ENCODE measurements at regions not wholly inside any gene's neighbourhood (a gene's known extent, or its start where the extent isn't known, plus 50 kb on each side); places are given as distances from the start of the nearest gene placed in this dataset.

DNA sequence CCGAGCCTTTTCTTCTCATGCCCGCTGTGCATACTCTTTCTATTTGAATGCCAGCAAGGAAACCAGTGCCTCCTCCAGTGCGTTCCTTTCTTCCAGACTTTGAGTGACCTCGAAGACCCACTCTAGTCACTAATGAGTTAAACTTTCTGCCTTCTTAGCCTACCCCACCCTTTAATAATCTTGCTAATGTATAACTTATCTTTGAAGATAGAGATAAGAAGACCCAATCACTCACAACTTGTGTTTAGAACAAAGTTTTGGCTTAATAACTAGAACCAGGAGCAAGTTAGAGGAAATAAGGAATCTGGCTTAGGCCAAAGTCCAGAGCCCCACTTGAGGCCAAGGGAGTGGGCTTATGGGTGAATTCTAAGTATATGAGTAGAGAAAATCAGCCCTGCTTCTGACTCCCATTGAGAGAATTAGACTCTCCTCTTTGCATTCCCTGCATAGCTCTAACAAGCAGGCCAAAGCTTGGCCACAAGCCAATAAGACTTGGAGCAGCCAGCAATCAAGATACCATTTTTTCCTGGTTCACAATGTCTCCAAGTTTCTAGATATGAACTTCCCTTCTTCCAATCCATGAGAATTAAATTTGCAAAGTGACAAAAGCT is 181.5 kb upstream of the PIK3R1 start:
- H4K20me1 ChIP-seq (ENCODE audit: control insufficient read depth, insufficient read depth, low read depth, low read length): no peaks in the 10 kb centered on the region
- H3K9me3 ChIP-seq (ENCODE audit: control insufficient read depth, insufficient read depth, low read length): no peaks in the 10 kb centered on the region
- no peaks in the 10 kb centered on the region for H3K79me2 ChIP-seq (ENCODE audit: control insufficient read depth, low read length)
- no peak overlapping the region for H3K4me2 ChIP-seq (ENCODE audit: low read length)
- no peaks in the 10 kb centered on the region for H3K36me3 ChIP-seq (ENCODE audit: control insufficient read depth, low read length)
- no peaks in the 10 kb centered on the region for H3K27me3 ChIP-seq (ENCODE audit: control insufficient read depth, low read length)
- no peak overlapping the region for H3K4me3 ChIP-seq (ENCODE audit: low read length)
- TF ChIP-seq, protein P1, sequence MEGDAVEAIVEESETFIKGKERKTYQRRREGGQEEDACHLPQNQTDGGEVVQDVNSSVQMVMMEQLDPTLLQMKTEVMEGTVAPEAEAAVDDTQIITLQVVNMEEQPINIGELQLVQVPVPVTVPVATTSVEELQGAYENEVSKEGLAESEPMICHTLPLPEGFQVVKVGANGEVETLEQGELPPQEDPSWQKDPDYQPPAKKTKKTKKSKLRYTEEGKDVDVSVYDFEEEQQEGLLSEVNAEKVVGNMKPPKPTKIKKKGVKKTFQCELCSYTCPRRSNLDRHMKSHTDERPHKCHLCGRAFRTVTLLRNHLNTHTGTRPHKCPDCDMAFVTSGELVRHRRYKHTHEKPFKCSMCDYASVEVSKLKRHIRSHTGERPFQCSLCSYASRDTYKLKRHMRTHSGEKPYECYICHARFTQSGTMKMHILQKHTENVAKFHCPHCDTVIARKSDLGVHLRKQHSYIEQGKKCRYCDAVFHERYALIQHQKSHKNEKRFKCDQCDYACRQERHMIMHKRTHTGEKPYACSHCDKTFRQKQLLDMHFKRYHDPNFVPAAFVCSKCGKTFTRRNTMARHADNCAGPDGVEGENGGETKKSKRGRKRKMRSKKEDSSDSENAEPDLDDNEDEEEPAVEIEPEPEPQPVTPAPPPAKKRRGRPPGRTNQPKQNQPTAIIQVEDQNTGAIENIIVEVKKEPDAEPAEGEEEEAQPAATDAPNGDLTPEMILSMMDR (IDR thresholded peaks at IDR 0.05; ENCODE audit: low read depth, low read length, poor library complexity, severe bottlenecking): no peak
- TF ChIP-seq EZH2phosphoT487 (IDR thresholded peaks at IDR 0.05; ENCODE audit: borderline replicate concordance, low read length): no peak
- no peaks in the 10 kb centered on the region for H3F3A ChIP-seq (ENCODE audit: control insufficient read depth, insufficient read depth)
- no peaks in the 10 kb centered on the region for H3K9me2 ChIP-seq (replicated peaks; ENCODE audit: control insufficient read depth, low read length)
- H3K27ac ChIP-seq (ENCODE audit: low read depth, low read length): no peak overlapping the region
- H3K4me1 ChIP-seq (ENCODE audit: control insufficient read depth, low read length): no peaks in the 10 kb centered on the region

- TF ChIP-seq, protein P1 (IDR thresholded peaks at IDR 0.05; ENCODE audit: low read depth, low read length, poor library complexity, severe bottlenecking): no peak
- TF ChIP-seq EZH2phosphoT487 (IDR thresholded peaks at IDR 0.05; ENCODE audit: borderline replicate concordance, low read length): no peak
Observed at GRCh38 chr5:68033029-68033428, 182.5 kb upstream of the PIK3R1 start.

DNA sequence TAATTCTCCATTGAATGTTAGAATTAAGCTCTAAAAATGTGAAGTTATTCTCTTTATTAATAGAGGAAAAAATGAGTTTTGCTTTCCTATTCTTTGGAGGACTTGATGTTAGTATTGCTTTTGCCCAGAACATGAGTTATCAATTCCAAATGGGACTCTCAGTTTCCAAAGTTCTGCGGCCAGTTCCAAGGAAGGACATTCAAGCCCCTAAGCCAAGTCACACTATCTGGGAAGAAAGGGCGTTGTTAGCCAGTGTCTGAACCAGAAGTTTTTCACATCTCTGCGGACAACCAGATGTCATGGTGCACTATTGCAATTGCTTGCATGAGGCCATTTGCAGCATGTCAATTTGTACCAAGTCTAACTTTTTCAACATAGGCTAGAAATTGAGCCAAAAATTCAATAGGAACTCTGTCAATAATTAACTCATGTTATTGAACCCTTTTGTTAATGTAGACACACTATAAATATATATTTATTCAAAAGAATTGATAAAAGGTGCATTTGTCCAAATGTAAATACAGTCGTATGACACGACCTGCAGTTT is 183.3 kb upstream of the PIK3R1 start:
- no peak overlapping the region for H3K4me3 ChIP-seq (ENCODE audit: low read length)
- no peaks in the 10 kb centered on the region for H3K79me2 ChIP-seq (ENCODE audit: control insufficient read depth, low read length)
- no peak overlapping the region for H3K27ac ChIP-seq (ENCODE audit: low read depth, low read length)
- no peak for TF ChIP-seq EZH2phosphoT487 (IDR thresholded peaks at IDR 0.05; ENCODE audit: borderline replicate concordance, low read length)
- TF ChIP-seq, protein P1 (IDR thresholded peaks at IDR 0.05; ENCODE audit: low read depth, low read length, poor library complexity, severe bottlenecking): no peak
- no peaks in the 10 kb centered on the region for H3K9me3 ChIP-seq (ENCODE audit: control insufficient read depth, insufficient read depth, low read length)
- no peaks in the 10 kb centered on the region for H3K4me1 ChIP-seq (ENCODE audit: control insufficient read depth, low read length)
- no peaks in the 10 kb centered on the region for H3K9me2 ChIP-seq (replicated peaks; ENCODE audit: control insufficient read depth, low read length)
- no peaks in the 10 kb centered on the region for H3K36me3 ChIP-seq (ENCODE audit: control insufficient read depth, low read length)
- H3K27me3 ChIP-seq (ENCODE audit: control insufficient read depth, low read length): no peaks in the 10 kb centered on the region
- no peak overlapping the region for H3K4me2 ChIP-seq (ENCODE audit: low read length)
- H3F3A ChIP-seq (ENCODE audit: control insufficient read depth, insufficient read depth): no peaks in the 10 kb centered on the region
- H4K20me1 ChIP-seq (ENCODE audit: control insufficient read depth, insufficient read depth, low read depth, low read length): no peaks in the 10 kb centered on the region

More at GRCh38 chr5:68033029-68033428, 182.5 kb upstream of the PIK3R1 start:
- Histone ChIP-seq H3K27ac (ENCODE audit: low read depth, low read length) (no peak overlapping the region), H3F3A (ENCODE audit: control insufficient read depth, insufficient read depth) (no peaks in the 10 kb centered on the region), H3K9me2 (replicated peaks; ENCODE audit: control insufficient read depth, low read length) (no peaks in the 10 kb centered on the region), H3K4me3 (ENCODE audit: low read length) (no peak overlapping the region), H3K4me1 (ENCODE audit: control insufficient read depth, low read length) (no peaks in the 10 kb centered on the region), H3K27me3 (ENCODE audit: control insufficient read depth, low read length) (no peaks in the 10 kb centered on the region), H4K20me1 (ENCODE audit: control insufficient read depth, insufficient read depth, low read depth, low read length) (no peaks in the 10 kb centered on the region), H3K4me2 (ENCODE audit: low read length) (no peak overlapping the region), H3K9me3 (ENCODE audit: control insufficient read depth, insufficient read depth, low read length) (no peaks in the 10 kb centered on the region), H3K79me2 (ENCODE audit: control insufficient read depth, low read length) (no peaks in the 10 kb centered on the region), H3K36me3 (ENCODE audit: control insufficient read depth, low read length) (no peaks in the 10 kb centered on the region)

All from DOHH2 (cell line).